Tibial nerve (tissue), 4 donors: ENCODE measurements at regions not wholly inside any gene's neighbourhood (a gene's known extent, or its start where the extent isn't known, plus 50 kb on each side); places are given as distances from the start of the nearest gene placed in this dataset.

Source experiments
- DNase-seq, 2 donors: peaks; one replicate each; pipeline ENCODE4 v3.0.0-alpha.2; 2019; ENCODE audit warnings: low spot score in 2 of 2
- H3K27ac ChIP-seq, 4 donors: fragments of 200-600 bp; sonication (generic) in 3 of 4; one replicate each; pipeline ENCODE4 v1.5.1; 2017 to 2019; ENCODE audit warnings: mild to moderate bottlenecking in 1 of 4
- H3K27me3 ChIP-seq, 2 donors: fragments of 200-600 bp; sonication (generic) in 1 of 2; one replicate each; pipeline versions ENCODE4 v1.5.1 to v1.6.0; 2017 to 2019
- H3K36me3 ChIP-seq, 3 donors: fragments of 200-600 bp; sonication (generic); one replicate each; pipeline ENCODE4 v1.5.1; 2018 to 2019
- H3K4me1 ChIP-seq, 4 donors: fragments of 200-600 bp; sonication (generic) in 3 of 4; one replicate each; pipeline ENCODE4 v1.5.1; 2017 to 2019
- H3K4me3 ChIP-seq, 4 donors: fragments of 200-600 bp; sonication (generic) in 3 of 4; one replicate each; pipeline ENCODE4 v1.5.1; 2017 to 2019; ENCODE audit warnings: mild to moderate bottlenecking in 1 of 4, moderate library complexity in 1 of 4
- H3K9me3 ChIP-seq, 4 donors: fragments of 200-600 bp; sonication (generic) in 3 of 4; one replicate each; pipeline ENCODE4 v1.5.1; 2017 to 2019
- EP300 ChIP-seq, 2 donors: sonication (generic); formaldehyde crosslinking; IDR thresholded peaks; one replicate each; pipeline ENCODE4 v1.6.1; 2017; ENCODE audit warnings: antibody characterized with exemption in 2 of 2, mild to moderate bottlenecking in 1 of 2
- POLR2A ChIP-seq, 2 donors: fragments of 450-650 bp; IDR thresholded peaks; one replicate each; pipeline ENCODE4 v1.6.1; 2017; ENCODE audit warnings: antibody characterized with exemption in 2 of 2, mild to moderate bottlenecking in 2 of 2, moderate library complexity in 2 of 2
- WGBS, 2 donors: methylation state at CpG; one replicate each; pipeline ENCODE4 v1.1.5; 2018; 5-methylcytosine and 5-hydroxymethylcytosine counted together
- TF ChIP-seq, protein P1 (sequence below), 5 experiments: fragments of 200-600 bp in 3 of 5; fragments of 450-650 bp in 2 of 5; sonication (generic) in 3 of 5; IDR thresholded peaks; one replicate each; pipeline ENCODE4 v1.5.1; 2016 to 2019; ENCODE audit warnings: antibody characterized with exemption in 5 of 5, mild to moderate bottlenecking in 3 of 5, moderate library complexity in 2 of 5

DNA sequence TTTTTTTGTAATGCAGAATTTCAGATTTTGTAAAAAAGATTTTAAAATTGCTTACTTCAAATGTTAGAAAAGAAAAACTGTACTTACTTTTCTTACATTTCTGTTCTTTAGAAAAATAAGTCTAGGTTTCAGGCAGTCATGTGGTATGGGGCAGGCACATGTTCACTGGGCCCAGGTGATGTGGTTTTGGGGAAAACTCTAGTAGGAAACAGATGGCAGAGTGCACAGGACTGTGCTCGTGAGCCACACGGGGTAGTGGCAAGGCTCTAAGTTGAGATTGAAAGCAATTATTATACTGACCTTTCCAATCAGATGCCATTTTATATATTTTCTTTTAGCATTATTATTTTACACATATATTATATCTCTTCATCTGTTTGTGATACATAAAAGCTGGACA is 1036.9 kb upstream of the TMEFF2 start:
- H3K9me3 ChIP-seq: peaks cover 0 to 2% (median 0%) of the 10 kb centered on the region in 4 donors
- 77 to 85% methylated on average over 2 of the region's 2 CpGs for WGBS, 2 donors
- TF ChIP-seq, protein P1, sequence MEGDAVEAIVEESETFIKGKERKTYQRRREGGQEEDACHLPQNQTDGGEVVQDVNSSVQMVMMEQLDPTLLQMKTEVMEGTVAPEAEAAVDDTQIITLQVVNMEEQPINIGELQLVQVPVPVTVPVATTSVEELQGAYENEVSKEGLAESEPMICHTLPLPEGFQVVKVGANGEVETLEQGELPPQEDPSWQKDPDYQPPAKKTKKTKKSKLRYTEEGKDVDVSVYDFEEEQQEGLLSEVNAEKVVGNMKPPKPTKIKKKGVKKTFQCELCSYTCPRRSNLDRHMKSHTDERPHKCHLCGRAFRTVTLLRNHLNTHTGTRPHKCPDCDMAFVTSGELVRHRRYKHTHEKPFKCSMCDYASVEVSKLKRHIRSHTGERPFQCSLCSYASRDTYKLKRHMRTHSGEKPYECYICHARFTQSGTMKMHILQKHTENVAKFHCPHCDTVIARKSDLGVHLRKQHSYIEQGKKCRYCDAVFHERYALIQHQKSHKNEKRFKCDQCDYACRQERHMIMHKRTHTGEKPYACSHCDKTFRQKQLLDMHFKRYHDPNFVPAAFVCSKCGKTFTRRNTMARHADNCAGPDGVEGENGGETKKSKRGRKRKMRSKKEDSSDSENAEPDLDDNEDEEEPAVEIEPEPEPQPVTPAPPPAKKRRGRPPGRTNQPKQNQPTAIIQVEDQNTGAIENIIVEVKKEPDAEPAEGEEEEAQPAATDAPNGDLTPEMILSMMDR (IDR thresholded peaks at IDR 0.05): no peak
- TF ChIP-seq POLR2A (IDR thresholded peaks at IDR 0.05) (no peak), EP300 (IDR thresholded peaks at IDR 0.05) (no peak)

DNA sequence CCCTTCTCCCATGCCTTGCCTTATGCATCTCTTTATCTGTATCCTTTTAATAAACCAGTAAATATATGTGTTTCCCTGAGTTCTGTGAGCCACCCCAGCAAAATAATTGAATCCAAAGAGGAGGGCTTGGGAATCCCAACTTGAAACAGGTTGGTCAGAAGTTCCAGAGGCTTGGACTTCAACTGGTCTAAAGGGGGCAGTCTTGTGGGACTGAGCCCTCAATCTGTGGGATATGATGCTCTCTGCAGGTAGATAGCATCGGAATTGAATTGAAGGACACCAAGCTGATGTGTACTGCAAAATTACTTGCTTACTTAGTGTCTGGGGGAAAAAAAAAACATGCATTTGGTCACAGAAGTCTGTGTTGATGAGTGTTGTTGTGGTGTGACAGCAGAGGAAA is 1033.5 kb upstream of the TMEFF2 start:
- Histone ChIP-seq H3K4me1 (no peaks in the 10 kb centered on the region), H3K36me3 (no peaks in the 10 kb centered on the region), H3K27me3 (no peaks in the 10 kb centered on the region), H3K27ac (no peak overlapping the region), H3K4me3 (no peak overlapping the region), H3K9me3 (peaks cover 0 to 2% (median 0%) of the 10 kb centered on the region in 4 donors)
- 88 to 94% methylated on average over 1 of the region's 1 CpG for WGBS, 2 donors
- no peak for DNase-seq
- TF ChIP-seq, protein P1 (IDR thresholded peaks at IDR 0.05): no peak
- no peak for TF ChIP-seq POLR2A (IDR thresholded peaks at IDR 0.05)
- no peak for TF ChIP-seq EP300 (IDR thresholded peaks at IDR 0.05)

More for the DNA sequence above, 1036.9 kb upstream of the TMEFF2 start:
- Histone ChIP-seq H3K4me1 (no peaks in the 10 kb centered on the region), H3K4me3 (no peak overlapping the region), H3K27ac (no peak overlapping the region), H3K27me3 (no peaks in the 10 kb centered on the region), H3K36me3 (no peaks in the 10 kb centered on the region)
- DNase-seq: no peak

DNA sequence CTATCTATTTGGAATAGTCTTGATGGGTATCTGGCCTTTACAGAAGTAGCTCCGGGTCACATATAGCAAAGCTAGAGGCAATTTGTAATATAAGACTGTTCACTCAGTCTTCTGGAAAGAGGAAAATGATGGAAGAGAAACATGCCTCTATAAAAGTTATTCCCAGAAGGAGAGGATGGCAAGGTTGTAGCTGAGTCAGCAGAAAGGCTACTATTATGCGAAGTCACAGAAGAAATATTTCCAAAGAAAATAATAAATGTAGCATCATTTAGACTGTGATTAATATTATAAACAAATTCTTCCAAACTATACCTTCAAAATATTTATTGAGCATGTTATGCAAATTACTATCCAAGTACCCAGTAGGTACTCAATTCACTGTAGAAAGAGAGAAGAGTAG is 1027.7 kb upstream of the TMEFF2 start:
- Histone ChIP-seq H3K27me3 (no peaks in the 10 kb centered on the region), H3K36me3 (no peaks in the 10 kb centered on the region), H3K4me3 (no peak overlapping the region), H3K9me3 (peaks cover 0 to 2% (median 0%) of the 10 kb centered on the region in 4 donors), H3K4me1 (no peaks in the 10 kb centered on the region), H3K27ac (no peak overlapping the region)
- no peak for DNase-seq
- TF ChIP-seq, protein P1 (IDR thresholded peaks at IDR 0.05): no peak
- TF ChIP-seq POLR2A (IDR thresholded peaks at IDR 0.05): no peak
- TF ChIP-seq EP300 (IDR thresholded peaks at IDR 0.05): no peak
- WGBS, 2 donors: 88 to 89% methylated on average over 2 of the region's 2 CpGs

DNA sequence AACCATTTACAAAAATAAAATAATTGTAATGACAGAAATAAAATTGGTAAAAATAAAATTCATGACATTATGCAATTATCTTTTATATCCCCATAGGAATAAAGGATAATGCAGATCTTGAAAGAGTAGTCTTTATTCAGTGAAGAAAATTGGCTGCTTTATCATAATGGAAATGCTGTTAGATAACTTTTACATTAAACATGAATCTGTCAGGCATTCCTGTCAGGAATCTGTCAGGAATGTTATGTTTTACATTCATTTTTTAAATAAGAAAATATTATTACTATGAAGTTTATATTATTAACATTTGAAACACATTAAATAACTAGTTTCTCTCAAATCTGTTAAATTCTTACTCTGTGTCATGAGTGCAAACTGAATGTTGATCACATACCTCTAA is 1024.7 kb upstream of the TMEFF2 start:
- no peak overlapping the region for H3K27ac ChIP-seq
- H3K4me1 ChIP-seq: no peaks in the 10 kb centered on the region
- no peaks in the 10 kb centered on the region for H3K9me3 ChIP-seq
- TF ChIP-seq EP300 (IDR thresholded peaks at IDR 0.05): no peak
- TF ChIP-seq, protein P1 (IDR thresholded peaks at IDR 0.05): no peak
- no peak for TF ChIP-seq POLR2A (IDR thresholded peaks at IDR 0.05)
- no peak for DNase-seq
- no peak overlapping the region for H3K4me3 ChIP-seq
- no peaks in the 10 kb centered on the region for H3K27me3 ChIP-seq
- no peaks in the 10 kb centered on the region for H3K36me3 ChIP-seq

DNA sequence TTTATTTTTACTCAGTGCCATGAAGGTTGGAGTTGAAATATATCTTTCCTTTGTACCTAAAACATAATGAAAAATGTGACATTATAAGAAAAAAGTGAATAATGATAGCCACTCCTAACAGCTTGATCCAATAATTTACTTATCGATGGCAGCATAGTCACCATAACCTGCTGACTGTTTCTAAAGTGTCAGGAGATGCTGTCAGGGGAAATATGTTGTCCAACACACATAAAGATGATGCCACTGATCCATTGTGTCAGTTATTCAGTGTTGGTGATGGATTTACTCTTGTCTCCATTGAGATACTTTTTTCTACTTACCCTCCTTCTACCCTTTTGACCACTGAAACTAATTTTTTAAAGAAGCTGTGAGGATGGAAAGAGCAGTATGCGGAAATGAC is 1006.9 kb upstream of the TMEFF2 start:
- no peak for DNase-seq
- Histone ChIP-seq H3K27ac (no peak overlapping the region), H3K9me3 (no peaks in the 10 kb centered on the region), H3K27me3 (no peaks in the 10 kb centered on the region), H3K4me1 (no peaks in the 10 kb centered on the region), H3K4me3 (no peak overlapping the region), H3K36me3 (no peaks in the 10 kb centered on the region)
- TF ChIP-seq EP300 (IDR thresholded peaks at IDR 0.05) (no peak), POLR2A (IDR thresholded peaks at IDR 0.05) (no peak)
- TF ChIP-seq, protein P1 (IDR thresholded peaks at IDR 0.05): no peak
- WGBS, 2 donors: 86 to 89% methylated on average over 2 of the region's 2 CpGs
